ENCODE measurements at regions not wholly inside any gene's neighbourhood (a gene's known extent, or its start where the extent isn't known, plus 50 kb on each side); places are given as distances from the start of the nearest gene placed in this dataset.
"Not testable (repeated sequence)": the region's sequence is repeated elsewhere in the genome, so short reads cannot be mapped to it uniquely, and the experiment has no call there.

- Mint-ChIP-seq H3K36me3 (ENCODE audit: low read depth) (no peaks in the 10 kb centered on the region), H3K4me3 (no peak overlapping the region), H3K4me1 (ENCODE audit: low read depth) (no peaks in the 10 kb centered on the region), H3K9me3 (no peaks in the 10 kb centered on the region), H3K27ac (no peak overlapping the region), H3K27me3 (ENCODE audit: low read depth) (no peaks in the 10 kb centered on the region)
These were observed 62.0 kb upstream of the LMNTD1 start for GRCh38 chr12:25615119-25615518.

GRCh38 chr12:25616286-25616685, 63.2 kb upstream of the LMNTD1 start:
- no peak overlapping the region for H3K27ac Mint-ChIP-seq
- no peaks in the 10 kb centered on the region for H3K4me1 Mint-ChIP-seq (ENCODE audit: low read depth)
- no peaks in the 10 kb centered on the region for H3K9me3 Mint-ChIP-seq
- no peak overlapping the region for H3K4me3 Mint-ChIP-seq
- no peaks in the 10 kb centered on the region for H3K27me3 Mint-ChIP-seq (ENCODE audit: low read depth)
- H3K36me3 Mint-ChIP-seq (ENCODE audit: low read depth): no peaks in the 10 kb centered on the region

- Mint-ChIP-seq H3K27ac (no peak overlapping the region), H3K9me3 (no peaks in the 10 kb centered on the region), H3K4me1 (ENCODE audit: low read depth) (no peaks in the 10 kb centered on the region), H3K36me3 (ENCODE audit: low read depth) (no peaks in the 10 kb centered on the region), H3K27me3 (ENCODE audit: low read depth) (peaks cover 5% of the 10 kb centered on the region), H3K4me3 (no peak overlapping the region)
These were observed 64.9 kb upstream of the LMNTD1 start for GRCh38 chr12:25617991-25618390.

GRCh38 chr12:25623816-25624215, 70.7 kb upstream of the LMNTD1 start:
- Mint-ChIP-seq H3K9me3 (peaks cover 3% of the 10 kb centered on the region), H3K27ac (no peak overlapping the region), H3K27me3 (ENCODE audit: low read depth) (peaks cover 5% of the 10 kb centered on the region), H3K4me3 (no peak overlapping the region), H3K36me3 (ENCODE audit: low read depth) (no peaks in the 10 kb centered on the region), H3K4me1 (ENCODE audit: low read depth) (peaks cover 2% of the 10 kb centered on the region)

- Mint-ChIP-seq H3K27me3 (ENCODE audit: low read depth) (peaks cover 5% of the 10 kb centered on the region), H3K4me1 (ENCODE audit: low read depth) (peaks cover 2% of the 10 kb centered on the region), H3K36me3 (ENCODE audit: low read depth) (no peaks in the 10 kb centered on the region), H3K4me3 (no peak overlapping the region), H3K27ac (no peak overlapping the region), H3K9me3 (peaks cover 10% of the 10 kb centered on the region)
These were observed 72.1 kb upstream of the LMNTD1 start for GRCh38 chr12:25625146-25625545.

GRCh38 chr12:25629341-25629740, 76.3 kb upstream of the LMNTD1 start:
- Mint-ChIP-seq H3K27ac (no peak overlapping the region), H3K4me3 (no peak overlapping the region), H3K4me1 (ENCODE audit: low read depth) (peaks cover 13% of the 10 kb centered on the region), H3K9me3 (peaks cover 23% of the 10 kb centered on the region), H3K36me3 (ENCODE audit: low read depth) (no peaks in the 10 kb centered on the region), H3K27me3 (ENCODE audit: low read depth) (no peaks in the 10 kb centered on the region)

GRCh38 chr12:25630735-25631515, 77.8 kb upstream of the LMNTD1 start:
- peaks cover 24% of the 10 kb centered on the region for H3K9me3 Mint-ChIP-seq
- not testable (repeated sequence) for H3K27ac Mint-ChIP-seq; H3K4me3 Mint-ChIP-seq; H3K27me3 Mint-ChIP-seq (ENCODE audit: low read depth); H3K36me3 Mint-ChIP-seq (ENCODE audit: low read depth)
- peaks cover 13% of the 10 kb centered on the region for H3K4me1 Mint-ChIP-seq (ENCODE audit: low read depth)

- Mint-ChIP-seq H3K4me1 (ENCODE audit: low read depth) (peaks cover 13% of the 10 kb centered on the region), H3K9me3 (peaks cover 24% of the 10 kb centered on the region)
- not testable (repeated sequence) for H3K36me3 Mint-ChIP-seq (ENCODE audit: low read depth); H3K27me3 Mint-ChIP-seq (ENCODE audit: low read depth); H3K4me3 Mint-ChIP-seq; H3K27ac Mint-ChIP-seq
These were observed 80.1 kb upstream of the LMNTD1 start for GRCh38 chr12:25633149-25633548.

- no peak overlapping the region for H3K4me3 Mint-ChIP-seq
- H3K4me1 Mint-ChIP-seq (ENCODE audit: low read depth): peaks cover 12% of the 10 kb centered on the region
- no peak overlapping the region for H3K27ac Mint-ChIP-seq
- H3K9me3 Mint-ChIP-seq: peaks cover 16% of the 10 kb centered on the region
- peaks cover 10% of the 10 kb centered on the region for H3K27me3 Mint-ChIP-seq (ENCODE audit: low read depth)
- no peaks in the 10 kb centered on the region for H3K36me3 Mint-ChIP-seq (ENCODE audit: low read depth)
These were observed 84.7 kb upstream of the LMNTD1 start for GRCh38 chr12:25637752-25638151.

- H3K4me3 Mint-ChIP-seq: no peak overlapping the region
- H3K4me1 Mint-ChIP-seq (ENCODE audit: low read depth): no peaks in the 10 kb centered on the region
- peaks cover 10% of the 10 kb centered on the region for H3K27me3 Mint-ChIP-seq (ENCODE audit: low read depth)
- no peaks in the 10 kb centered on the region for H3K36me3 Mint-ChIP-seq (ENCODE audit: low read depth)
- H3K27ac Mint-ChIP-seq: no peak overlapping the region
- peaks cover 3% of the 10 kb centered on the region for H3K9me3 Mint-ChIP-seq
These were observed 86.3 kb upstream of the LMNTD1 start for GRCh38 chr12:25639406-25639805.

- no peaks in the 10 kb centered on the region for H3K4me1 Mint-ChIP-seq (ENCODE audit: low read depth)
These were observed 91.9 kb upstream of the LMNTD1 start for GRCh38 chr12:25644979-25645378.

GRCh38 chr12:25645427-25645826, 92.3 kb upstream of the LMNTD1 start:
- Mint-ChIP-seq H3K27ac (no peak overlapping the region), H3K36me3 (ENCODE audit: low read depth) (no peaks in the 10 kb centered on the region), H3K9me3 (no peaks in the 10 kb centered on the region), H3K4me1 (ENCODE audit: low read depth) (no peaks in the 10 kb centered on the region), H3K4me3 (no peak overlapping the region), H3K27me3 (ENCODE audit: low read depth) (no peaks in the 10 kb centered on the region)

More at GRCh38 chr12:25644979-25645378, 91.9 kb upstream of the LMNTD1 start:
- Mint-ChIP-seq H3K9me3 (no peaks in the 10 kb centered on the region), H3K4me3 (no peak overlapping the region), H3K36me3 (ENCODE audit: low read depth) (no peaks in the 10 kb centered on the region), H3K27ac (no peak overlapping the region), H3K27me3 (ENCODE audit: low read depth) (no peaks in the 10 kb centered on the region)

GRCh38 chr12:25651931-25652330, 98.8 kb upstream of the LMNTD1 start:
- peaks cover 4% of the 10 kb centered on the region for H3K27me3 Mint-ChIP-seq (ENCODE audit: low read depth)
- H3K4me3 Mint-ChIP-seq: no peak overlapping the region
- no peak overlapping the region for H3K27ac Mint-ChIP-seq
- no peaks in the 10 kb centered on the region for H3K9me3 Mint-ChIP-seq
- H3K36me3 Mint-ChIP-seq (ENCODE audit: low read depth): no peaks in the 10 kb centered on the region
- peaks cover 5% of the 10 kb centered on the region for H3K4me1 Mint-ChIP-seq (ENCODE audit: low read depth)

GRCh38 chr12:25652371-25652770, 99.3 kb upstream of the LMNTD1 start:
- Mint-ChIP-seq H3K36me3 (ENCODE audit: low read depth) (no peaks in the 10 kb centered on the region), H3K4me1 (ENCODE audit: low read depth) (peaks cover 5% of the 10 kb centered on the region), H3K27ac (no peak overlapping the region), H3K9me3 (no peaks in the 10 kb centered on the region), H3K4me3 (no peak overlapping the region), H3K27me3 (ENCODE audit: low read depth) (peaks cover 4% of the 10 kb centered on the region)

GRCh38 chr12:25653487-25654175, 100.5 kb upstream of the LMNTD1 start:
- H3K4me1 Mint-ChIP-seq (ENCODE audit: low read depth): peaks cover 5% of the 10 kb centered on the region
- H3K4me3 Mint-ChIP-seq: no peak overlapping the region
- H3K36me3 Mint-ChIP-seq (ENCODE audit: low read depth): no peaks in the 10 kb centered on the region
- H3K27ac Mint-ChIP-seq: no peak overlapping the region
- no peaks in the 10 kb centered on the region for H3K9me3 Mint-ChIP-seq
- peaks cover 4% of the 10 kb centered on the region for H3K27me3 Mint-ChIP-seq (ENCODE audit: low read depth)
